Nephron (organoid): ENCODE measurements at regions not wholly inside any gene's neighbourhood (a gene's known extent, or its start where the extent isn't known, plus 50 kb on each side); places are given as distances from the start of the nearest gene placed in this dataset.

Experiments
- H3K27ac Mint-ChIP-seq, 3 experiments: 2 replicates each; pipeline ENCODE4 v1.8.0; 2020; ENCODE audit warnings: mixed read lengths in 3 of 3, mild to moderate bottlenecking in 2 of 3, moderate library complexity in 1 of 3
- H3K27me3 Mint-ChIP-seq: 2 replicates; pipeline ENCODE4 v1.8.0; 2021; ENCODE audit warnings: low read depth, mild to moderate bottlenecking, moderate library complexity, mixed read lengths
- H3K36me3 Mint-ChIP-seq: 2 replicates; pipeline ENCODE4 v1.8.0; 2020; ENCODE audit warnings: low read depth, mixed read lengths
- H3K4me1 Mint-ChIP-seq: 2 replicates; pipeline ENCODE4 v1.8.0; 2020; ENCODE audit warnings: mixed read lengths
- H3K4me3 Mint-ChIP-seq, 3 experiments: 2 replicates each; pipeline ENCODE4 v1.8.0; 2020; ENCODE audit warnings: mild to moderate bottlenecking in 3 of 3, mixed read lengths in 3 of 3, moderate library complexity in 2 of 3
- H3K9me3 Mint-ChIP-seq: 2 replicates; pipeline ENCODE4 v1.8.0; 2020; ENCODE audit warnings: mixed read lengths
- TF ChIP-seq, protein P1 (sequence below), 3 experiments: fragments of 200-600 bp; sonication (generic); IDR thresholded peaks; one replicate each; pipeline ENCODE4 v1.5.0; 2021; ENCODE audit warnings: antibody characterized with exemption in 3 of 3; ENCODE audit not compliant: unreplicated experiment in 3 of 3

DNA sequence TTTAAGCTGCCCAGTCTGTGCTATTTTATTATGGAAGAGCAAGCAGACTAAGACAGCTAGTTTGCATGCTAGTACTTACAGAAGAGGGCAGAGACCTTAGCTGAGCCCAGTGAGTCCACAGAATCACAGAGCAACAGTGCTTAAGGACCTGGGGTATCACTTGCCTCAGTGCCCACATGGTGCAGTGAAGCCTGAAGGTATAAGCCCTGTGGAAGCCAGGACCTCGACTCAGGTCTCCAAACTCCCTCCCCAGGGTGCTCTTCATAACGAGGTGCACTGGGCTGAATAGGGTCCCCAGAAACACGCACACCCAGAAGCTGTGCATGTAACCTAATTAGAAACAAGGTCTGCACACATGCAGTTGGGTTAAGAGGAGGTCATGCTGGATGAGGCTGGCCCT lies 718.1 kb downstream of the GALR1 start:
- H3K36me3 Mint-ChIP-seq: no peaks in the 10 kb centered on the region
- H3K27ac Mint-ChIP-seq: no peak overlapping the region
- no peaks in the 10 kb centered on the region for H3K9me3 Mint-ChIP-seq
- H3K4me1 Mint-ChIP-seq: no peaks in the 10 kb centered on the region
- H3K4me3 Mint-ChIP-seq: no peak overlapping the region
- H3K27me3 Mint-ChIP-seq: peaks cover 7% of the 10 kb centered on the region
- TF ChIP-seq, protein P1, sequence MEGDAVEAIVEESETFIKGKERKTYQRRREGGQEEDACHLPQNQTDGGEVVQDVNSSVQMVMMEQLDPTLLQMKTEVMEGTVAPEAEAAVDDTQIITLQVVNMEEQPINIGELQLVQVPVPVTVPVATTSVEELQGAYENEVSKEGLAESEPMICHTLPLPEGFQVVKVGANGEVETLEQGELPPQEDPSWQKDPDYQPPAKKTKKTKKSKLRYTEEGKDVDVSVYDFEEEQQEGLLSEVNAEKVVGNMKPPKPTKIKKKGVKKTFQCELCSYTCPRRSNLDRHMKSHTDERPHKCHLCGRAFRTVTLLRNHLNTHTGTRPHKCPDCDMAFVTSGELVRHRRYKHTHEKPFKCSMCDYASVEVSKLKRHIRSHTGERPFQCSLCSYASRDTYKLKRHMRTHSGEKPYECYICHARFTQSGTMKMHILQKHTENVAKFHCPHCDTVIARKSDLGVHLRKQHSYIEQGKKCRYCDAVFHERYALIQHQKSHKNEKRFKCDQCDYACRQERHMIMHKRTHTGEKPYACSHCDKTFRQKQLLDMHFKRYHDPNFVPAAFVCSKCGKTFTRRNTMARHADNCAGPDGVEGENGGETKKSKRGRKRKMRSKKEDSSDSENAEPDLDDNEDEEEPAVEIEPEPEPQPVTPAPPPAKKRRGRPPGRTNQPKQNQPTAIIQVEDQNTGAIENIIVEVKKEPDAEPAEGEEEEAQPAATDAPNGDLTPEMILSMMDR (IDR thresholded peaks at IDR 0.05; ENCODE audit: unreplicated experiment in 3 of 3): no peak

DNA sequence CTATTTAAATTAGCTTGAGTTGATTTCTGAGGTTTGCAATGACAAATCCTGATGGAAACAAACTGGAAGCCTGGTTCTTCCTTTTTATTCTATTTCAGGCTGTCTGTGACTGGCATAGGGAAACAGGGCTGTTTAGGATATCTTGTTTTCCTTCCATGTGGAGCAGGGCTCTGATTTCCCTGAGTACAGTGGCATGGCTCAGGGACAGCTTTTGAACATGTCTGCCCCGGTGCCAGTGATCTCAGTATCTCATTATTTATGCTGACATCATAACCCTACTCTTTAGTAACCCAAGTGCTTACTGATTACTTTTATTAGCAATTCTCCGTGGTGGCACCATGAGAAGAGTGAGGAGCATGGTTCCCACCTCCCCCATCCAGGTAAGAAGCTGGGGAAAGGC lies 720.3 kb downstream of the GALR1 start:
- no peak overlapping the region for H3K27ac Mint-ChIP-seq
- TF ChIP-seq, protein P1 (IDR thresholded peaks at IDR 0.05; ENCODE audit: unreplicated experiment in 3 of 3): no peak

DNA sequence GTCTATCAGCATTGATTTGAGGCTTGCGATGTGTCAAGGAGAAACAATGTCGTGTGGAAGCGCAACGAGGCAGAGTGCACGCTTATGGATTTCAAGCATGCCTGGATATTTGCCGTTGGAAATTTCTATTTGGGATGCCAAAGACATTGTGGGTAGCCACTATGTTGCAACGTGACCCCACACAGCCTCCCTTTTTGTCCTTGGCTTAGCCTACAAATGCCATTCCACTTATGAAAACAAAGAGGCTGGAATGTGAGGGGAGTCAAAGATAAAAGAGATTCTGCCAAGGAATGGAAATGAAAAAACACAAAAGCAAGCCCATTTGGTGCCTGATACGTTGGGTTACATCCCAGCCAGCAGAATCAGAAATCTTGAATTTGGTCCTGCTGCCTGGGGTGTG lies 721.2 kb downstream of the GALR1 start:
- TF ChIP-seq, protein P1 (IDR thresholded peaks at IDR 0.05; ENCODE audit: unreplicated experiment in 3 of 3): no peak
- no peaks in the 10 kb centered on the region for H3K4me1 Mint-ChIP-seq
- H3K27ac Mint-ChIP-seq: peak overlapping the region in 1 of 3 experiments; percentile 39
- H3K27me3 Mint-ChIP-seq: peaks cover 7% of the 10 kb centered on the region
- no peak overlapping the region for H3K4me3 Mint-ChIP-seq
- H3K36me3 Mint-ChIP-seq: no peaks in the 10 kb centered on the region
- H3K9me3 Mint-ChIP-seq: peaks cover 2% of the 10 kb centered on the region

More for the DNA sequence above, 720.3 kb downstream of the GALR1 start:
- peaks cover 7% of the 10 kb centered on the region for H3K27me3 Mint-ChIP-seq
- H3K36me3 Mint-ChIP-seq: no peaks in the 10 kb centered on the region
- H3K4me1 Mint-ChIP-seq: no peaks in the 10 kb centered on the region
- H3K4me3 Mint-ChIP-seq: no peak overlapping the region
- no peaks in the 10 kb centered on the region for H3K9me3 Mint-ChIP-seq

- H3K9me3 Mint-ChIP-seq: peaks cover 5% of the 10 kb centered on the region
- no peak overlapping the region for H3K4me3 Mint-ChIP-seq
- TF ChIP-seq, protein P1 (IDR thresholded peaks at IDR 0.05; ENCODE audit: unreplicated experiment in 3 of 3): no peak
- peaks cover 8% of the 10 kb centered on the region for H3K27me3 Mint-ChIP-seq
- H3K36me3 Mint-ChIP-seq: no peaks in the 10 kb centered on the region
- H3K27ac Mint-ChIP-seq: no peak overlapping the region
- H3K4me1 Mint-ChIP-seq: no peaks in the 10 kb centered on the region
These were observed 724.1 kb downstream of the GALR1 start for GRCh38 chr18:77973745-77974144.

DNA sequence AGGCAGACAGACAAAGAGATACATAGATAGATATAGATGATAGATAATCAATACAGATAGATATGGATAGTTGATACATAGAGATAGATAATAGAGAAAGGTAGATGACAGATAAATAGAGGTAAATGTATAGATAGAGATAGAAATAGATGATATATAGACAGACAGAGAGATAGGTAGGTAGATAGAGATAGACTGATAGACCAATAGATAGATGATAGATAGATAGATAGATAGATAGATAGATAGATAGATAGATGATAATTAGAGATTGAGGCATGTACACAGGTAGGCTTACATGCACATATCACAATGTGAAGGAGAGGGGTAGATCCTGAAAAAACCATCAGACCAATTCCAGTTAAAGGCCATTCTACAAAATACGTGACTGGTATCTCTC lies 724.7 kb downstream of the GALR1 start:
- Mint-ChIP-seq H3K4me3 (no peak overlapping the region), H3K27me3 (peaks cover 8% of the 10 kb centered on the region), H3K4me1 (no peaks in the 10 kb centered on the region), H3K36me3 (no peaks in the 10 kb centered on the region), H3K27ac (no peak overlapping the region), H3K9me3 (peaks cover 5% of the 10 kb centered on the region)
- TF ChIP-seq, protein P1 (IDR thresholded peaks at IDR 0.05; ENCODE audit: unreplicated experiment in 3 of 3): no peak

GRCh38 chr18:77977331-77977730 lies 727.7 kb downstream of the GALR1 start:
- no peaks in the 10 kb centered on the region for H3K36me3 Mint-ChIP-seq
- TF ChIP-seq, protein P1 (IDR thresholded peaks at IDR 0.05; ENCODE audit: unreplicated experiment in 3 of 3): no peak
- H3K4me1 Mint-ChIP-seq: no peaks in the 10 kb centered on the region
- H3K27ac Mint-ChIP-seq: no peak overlapping the region
- peaks cover 16% of the 10 kb centered on the region for H3K27me3 Mint-ChIP-seq
- H3K9me3 Mint-ChIP-seq: peaks cover 5% of the 10 kb centered on the region
- no peak overlapping the region for H3K4me3 Mint-ChIP-seq
